IMR-90 (cell line): ENCODE measurements at regions not wholly inside any gene's neighbourhood (a gene's known extent, or its start where the extent isn't known, plus 50 kb on each side); places are given as distances from the start of the nearest gene placed in this dataset.

Experiments
- ATAC-seq: fragments of 200-7000 bp; cut with Tn5 transposase; 2 replicates; pipeline ENCODE4 v1.9.1; 2020; ENCODE audit warnings: low read depth, mild to moderate bottlenecking, moderate library complexity
- BruUV-seq: library from RNA; stranded (reverse); fragments of 400-500 nt; replicated peaks from 2 replicates; lab custom pipeline; 2021; lab: Mats Ljungman, UMichigan
- CTCF ChIA-PET: fragments of 300-600 bp; formaldehyde crosslinking; extraction: SDS; loops from one replicate; lab custom pipeline; 2021; ENCODE audit warnings: antibody characterized with exemption; lab: Yijun Ruan, JAX
- POLR2A ChIA-PET: fragments of 300-600 bp; sonication (Branson Sonifier 250); formaldehyde crosslinking; loops from one replicate; lab custom pipeline; 2022; ENCODE audit warnings: antibody characterized with exemption; ENCODE audit not compliant: unreplicated experiment; lab: Charles Lee
- DNase-seq: peaks from one replicate; pipeline ENCODE4 v3.0.0; 2013
- H2AFZ ChIP-seq: replicated peaks from 2 replicates; pipeline ENCODE3; 2013; ENCODE audit warnings: low read length, mild to moderate bottlenecking; ENCODE audit not compliant: poor library complexity
- H2AK5ac ChIP-seq: 2 replicates; pipeline ENCODE4 v1.6.1; 2013; ENCODE audit warnings: low read depth, low read length, inconsistent platforms
- H2AK9ac ChIP-seq: replicated peaks from 2 replicates; pipeline ENCODE3; 2013; ENCODE audit warnings: mild to moderate bottlenecking, low read depth, low read length, moderate library complexity; ENCODE audit not compliant: poor library complexity
- H2BK120ac ChIP-seq: 2 replicates; pipeline ENCODE4 v1.6.1; 2013; ENCODE audit warnings: low read depth, low read length, inconsistent platforms
- H2BK15ac ChIP-seq: 3 replicates; pipeline ENCODE4 v1.6.1; 2013; ENCODE audit warnings: low read depth, low read length, inconsistent platforms
- H2BK20ac ChIP-seq: 2 replicates; pipeline ENCODE4 v1.6.1; 2013; ENCODE audit warnings: low read depth, mild to moderate bottlenecking, inconsistent platforms, low read length, moderate library complexity
- H2BK5ac ChIP-seq: 2 replicates; pipeline ENCODE4 v1.6.1; 2013; ENCODE audit warnings: mild to moderate bottlenecking, low read depth, low read length, inconsistent platforms; ENCODE audit not compliant: poor library complexity, severe bottlenecking
- H3K14ac ChIP-seq: replicated peaks from 2 replicates; pipeline ENCODE4 v1.6.1; 2013; ENCODE audit warnings: low read depth, low read length, inconsistent platforms
- H3K18ac ChIP-seq: 2 replicates; pipeline ENCODE4 v1.6.1; 2013; ENCODE audit warnings: low read depth, low read length, control low read depth
- H3K23ac ChIP-seq: 2 replicates; pipeline ENCODE4 v1.6.1; 2013; ENCODE audit warnings: low read depth, low read length, inconsistent platforms
- H3K27ac ChIP-seq: 2 replicates; pipeline ENCODE4 v1.5.1; 2013; ENCODE audit warnings: mild to moderate bottlenecking, control low read depth, low read length; ENCODE audit not compliant: insufficient read depth
- H3K27me3 ChIP-seq: 2 replicates; pipeline ENCODE4 v1.6.1; 2013; ENCODE audit warnings: low read length; ENCODE audit not compliant: control insufficient read depth, insufficient read depth
- H3K36me3 ChIP-seq: 2 replicates; pipeline ENCODE4 v1.6.1; 2013; ENCODE audit warnings: low read length, mixed read lengths; ENCODE audit not compliant: control insufficient read depth, insufficient read depth
- H3K4ac ChIP-seq: 2 replicates; pipeline ENCODE4 v1.6.1; 2013; ENCODE audit warnings: low read depth, low read length, inconsistent platforms
- H3K4me1 ChIP-seq: 2 replicates; pipeline ENCODE4 v1.6.1; 2013; ENCODE audit warnings: low read length, mixed read lengths; ENCODE audit not compliant: control insufficient read depth, insufficient read depth
- H3K4me2 ChIP-seq: 2 replicates; pipeline ENCODE4 v1.6.1; 2013; ENCODE audit warnings: low read depth, mild to moderate bottlenecking, control low read depth, low read length, moderate library complexity
- H3K4me3 ChIP-seq: 2 replicates; pipeline ENCODE4 v1.5.1; 2013; ENCODE audit warnings: low read depth, mild to moderate bottlenecking, control low read depth, low read length, moderate library complexity; ENCODE audit not compliant: insufficient read depth
- H3K56ac ChIP-seq: 2 replicates; pipeline ENCODE4 v1.6.1; 2013; ENCODE audit warnings: low read length, inconsistent platforms; ENCODE audit not compliant: insufficient read depth; ENCODE audit errors: extremely low read depth
- H3K79me1 ChIP-seq, 2 experiments: 2 replicates each; pipeline ENCODE4 v1.6.1; 2013; ENCODE audit warnings: low read length in 2 of 2, inconsistent platforms in 1 of 2, low read depth in 1 of 2
- H3K9ac ChIP-seq: 2 replicates; pipeline ENCODE4 v1.6.1; 2013; ENCODE audit warnings: low read depth, low read length, control low read depth
- H3K9me1 ChIP-seq: 2 replicates; pipeline ENCODE4 v1.6.1; 2013; ENCODE audit warnings: low read length, inconsistent platforms; ENCODE audit not compliant: insufficient read depth
- H3K9me3 ChIP-seq: 2 replicates; pipeline ENCODE4 v1.6.1; 2013; ENCODE audit warnings: low read length; ENCODE audit not compliant: control insufficient read depth, insufficient read depth
- H4K20me1 ChIP-seq: 2 replicates; pipeline ENCODE4 v1.6.1; 2013; ENCODE audit warnings: low read length, inconsistent platforms; ENCODE audit not compliant: insufficient read depth
- H4K5ac ChIP-seq: 2 replicates; pipeline ENCODE4 v1.6.1; 2013; ENCODE audit warnings: mild to moderate bottlenecking, low read depth, low read length, control low read depth
- H4K8ac ChIP-seq, 2 experiments: 2 replicates each; pipeline ENCODE4 v1.6.1; 2013; ENCODE audit warnings: low read depth in 2 of 2, low read length in 2 of 2, control low read depth in 1 of 2, inconsistent platforms in 1 of 2
- H4K91ac ChIP-seq: 2 replicates; pipeline ENCODE4 v1.6.1; 2013; ENCODE audit warnings: low read depth, low read length, inconsistent platforms; ENCODE audit not compliant: insufficient read depth
- BHLHE40 ChIP-seq: fragments of 150-350 bp; IDR thresholded peaks from 2 replicates; pipeline ENCODE4 v1.6.1; 2016; ENCODE audit warnings: mild to moderate bottlenecking, low read depth, low read length
- CEBPB ChIP-seq: IDR thresholded peaks from 2 replicates; pipeline ENCODE4 v1.6.1; 2012; ENCODE audit warnings: low read depth, low read length, improper control_type of control experiment
- CHD1 ChIP-seq: IDR thresholded peaks from 2 replicates; pipeline ENCODE4 v1.6.1; 2012; ENCODE audit warnings: low read depth, low read length, improper control_type of control experiment
- FOS ChIP-seq: fragments of 150-350 bp; IDR thresholded peaks from 2 replicates; pipeline ENCODE4 v1.6.1; 2016; ENCODE audit warnings: low read depth, low read length
- MAFK ChIP-seq: IDR thresholded peaks from 2 replicates; pipeline ENCODE4 v1.6.1; 2012; ENCODE audit warnings: low read depth, low read length, improper control_type of control experiment
- MAZ ChIP-seq: IDR thresholded peaks from 2 replicates; pipeline ENCODE4 v1.6.1; 2012; ENCODE audit warnings: low read depth, mild to moderate bottlenecking, low read length, improper control_type of control experiment, moderate library complexity, borderline replicate concordance
- MXI1 ChIP-seq: IDR thresholded peaks from 2 replicates; pipeline ENCODE4 v1.6.1; 2012; ENCODE audit warnings: low read depth, mild to moderate bottlenecking, low read length, moderate library complexity, borderline replicate concordance
- NFE2L2 ChIP-seq: fragments of 150-350 bp; IDR thresholded peaks from 2 replicates; pipeline ENCODE4 v1.6.1; 2016; ENCODE audit warnings: low read depth, mild to moderate bottlenecking, low read length
- POLR2A ChIP-seq: IDR thresholded peaks from 2 replicates; pipeline ENCODE4 v1.6.1; 2012; ENCODE audit warnings: mild to moderate bottlenecking, low read depth, low read length
- RAD21 ChIP-seq: IDR thresholded peaks from 2 replicates; pipeline ENCODE4 v1.6.1; 2012; ENCODE audit warnings: low read length, improper control_type of control experiment
- RCOR1 ChIP-seq: IDR thresholded peaks from 2 replicates; pipeline ENCODE4 v1.6.1; 2012; ENCODE audit warnings: mild to moderate bottlenecking, low read length, improper control_type of control experiment; ENCODE audit not compliant: insufficient replicate concordance
- RFX5 ChIP-seq: IDR thresholded peaks from 2 replicates; pipeline ENCODE4 v1.8.0; 2012; ENCODE audit warnings: low read depth, mild to moderate bottlenecking, low read length, moderate library complexity
- SMC3 ChIP-seq: fragments of 150-350 bp; IDR thresholded peaks from 2 replicates; pipeline ENCODE4 v1.6.1; 2016; ENCODE audit warnings: low read depth, mild to moderate bottlenecking, antibody characterized with exemption, low read length, moderate library complexity
- USF2 ChIP-seq: fragments of 150-350 bp; IDR thresholded peaks from 2 replicates; pipeline ENCODE4 v1.6.1; 2017; ENCODE audit warnings: mild to moderate bottlenecking, antibody characterized with exemption, low read length, low read depth
- WGBS, 2 experiments: methylation state at CpG; one replicate each; pipeline versions ENCODE4 v1.1.5 to v1.1.7; 2013; ENCODE audit warnings: missing lambda C conversion rate in 2 of 2; ENCODE audit not compliant: insufficient read length in 1 of 2; ENCODE audit errors: extremely low coverage in 2 of 2; 5-methylcytosine and 5-hydroxymethylcytosine counted together
- dilution Hi-C: fragments of 300-500 bp; cut with HindIII; formaldehyde crosslinking; loops from one replicate; pipeline ENCODE4 v1.14.3; 2018; ENCODE audit warnings: low sequenced_read_pairs; ENCODE audit not compliant: unreplicated experiment
- in situ Hi-C: fragments of 300-500 bp; cut with MboI; formaldehyde crosslinking; loops from 3 replicates; pipeline ENCODE4 v1.14.3; 2019; ENCODE audit warnings: low sequenced_read_pairs, inconsistent platforms, mixed read lengths
- intact Hi-C: fragments of 100-400 bp; cut with micrococcal nuclease; formaldehyde crosslinking; loops from 2 replicates; pipeline ENCODE4 v1.10.0; 2022
- TF ChIP-seq, protein P1 (sequence below): fragments of 150-350 bp; IDR thresholded peaks from 2 replicates; pipeline ENCODE4 v1.6.1; 2016; ENCODE audit warnings: low read depth, mild to moderate bottlenecking, low read length, moderate library complexity, borderline replicate concordance
- TF ChIP-seq, protein P2 (sequence below): conservative IDR thresholded peaks from 2 replicates; pipeline ENCODE4 v1.5.1; 2012; ENCODE audit warnings: mild to moderate bottlenecking, low read depth, low read length, improper control_type of control experiment

- ATAC-seq (no peak), DNase-seq (no peak)
- TF ChIP-seq MAZ (no peak), SMC3 (no peak), NFE2L2 (no peak), RCOR1 (no peak), FOS (no peak), CEBPB (no peak), RFX5 (no peak), MAFK (no peak), USF2 (no peak), BHLHE40 (no peak), MXI1 (no peak), CHD1 (no peak), POLR2A (no peak), RAD21 (no peak)
- TF ChIP-seq, protein P1, sequence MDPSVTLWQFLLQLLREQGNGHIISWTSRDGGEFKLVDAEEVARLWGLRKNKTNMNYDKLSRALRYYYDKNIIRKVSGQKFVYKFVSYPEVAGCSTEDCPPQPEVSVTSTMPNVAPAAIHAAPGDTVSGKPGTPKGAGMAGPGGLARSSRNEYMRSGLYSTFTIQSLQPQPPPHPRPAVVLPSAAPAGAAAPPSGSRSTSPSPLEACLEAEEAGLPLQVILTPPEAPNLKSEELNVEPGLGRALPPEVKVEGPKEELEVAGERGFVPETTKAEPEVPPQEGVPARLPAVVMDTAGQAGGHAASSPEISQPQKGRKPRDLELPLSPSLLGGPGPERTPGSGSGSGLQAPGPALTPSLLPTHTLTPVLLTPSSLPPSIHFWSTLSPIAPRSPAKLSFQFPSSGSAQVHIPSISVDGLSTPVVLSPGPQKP: no peak
- TF ChIP-seq, protein P2, sequence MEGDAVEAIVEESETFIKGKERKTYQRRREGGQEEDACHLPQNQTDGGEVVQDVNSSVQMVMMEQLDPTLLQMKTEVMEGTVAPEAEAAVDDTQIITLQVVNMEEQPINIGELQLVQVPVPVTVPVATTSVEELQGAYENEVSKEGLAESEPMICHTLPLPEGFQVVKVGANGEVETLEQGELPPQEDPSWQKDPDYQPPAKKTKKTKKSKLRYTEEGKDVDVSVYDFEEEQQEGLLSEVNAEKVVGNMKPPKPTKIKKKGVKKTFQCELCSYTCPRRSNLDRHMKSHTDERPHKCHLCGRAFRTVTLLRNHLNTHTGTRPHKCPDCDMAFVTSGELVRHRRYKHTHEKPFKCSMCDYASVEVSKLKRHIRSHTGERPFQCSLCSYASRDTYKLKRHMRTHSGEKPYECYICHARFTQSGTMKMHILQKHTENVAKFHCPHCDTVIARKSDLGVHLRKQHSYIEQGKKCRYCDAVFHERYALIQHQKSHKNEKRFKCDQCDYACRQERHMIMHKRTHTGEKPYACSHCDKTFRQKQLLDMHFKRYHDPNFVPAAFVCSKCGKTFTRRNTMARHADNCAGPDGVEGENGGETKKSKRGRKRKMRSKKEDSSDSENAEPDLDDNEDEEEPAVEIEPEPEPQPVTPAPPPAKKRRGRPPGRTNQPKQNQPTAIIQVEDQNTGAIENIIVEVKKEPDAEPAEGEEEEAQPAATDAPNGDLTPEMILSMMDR: no peak
- no peak overlapping the region for H2AK5ac ChIP-seq
- H3K9me1 ChIP-seq: no peaks in the 10 kb centered on the region
- no peaks in the 10 kb centered on the region for H3K27me3 ChIP-seq
- H3K9me3 ChIP-seq: peaks cover 22% of the 10 kb centered on the region
- H2BK20ac ChIP-seq: no peak overlapping the region
- H3K23ac ChIP-seq: no peak overlapping the region
- H2AFZ ChIP-seq: no peak overlapping the region
- H3K4me2 ChIP-seq: no peak overlapping the region
- H2BK5ac ChIP-seq: no peak overlapping the region
- BruUV-seq: no TSS peak
- in situ Hi-C loops: no loop called here
- POLR2A ChIA-PET: no interaction called here
- H3K9ac ChIP-seq: no peak overlapping the region
- dilution Hi-C loops: no loop called here
- WGBS, 2 experiments: 80% methylated on average over 1 of the region's 13 CpGs; no CpG with 5 or more reads in 1 of the 2 experiments
- no peak overlapping the region for H4K5ac ChIP-seq
- no peak overlapping the region for H3K14ac ChIP-seq
- H3K27ac ChIP-seq: no peak overlapping the region
- no peak overlapping the region for H3K56ac ChIP-seq
- H3K18ac ChIP-seq: no peak overlapping the region
- H4K20me1 ChIP-seq: no peaks in the 10 kb centered on the region
- no peak overlapping the region for H2AK9ac ChIP-seq
- H2BK15ac ChIP-seq: no peak overlapping the region
- CTCF ChIA-PET: no interaction called here
- H4K8ac ChIP-seq: no peak overlapping the region
- H3K79me1 ChIP-seq: no peaks in the 10 kb centered on the region
- intact Hi-C loops: no loop called here
- H3K36me3 ChIP-seq: no peaks in the 10 kb centered on the region
- no peak overlapping the region for H3K4me3 ChIP-seq
- no peak overlapping the region for H4K91ac ChIP-seq
- no peak overlapping the region for H2BK120ac ChIP-seq
- H3K4ac ChIP-seq: no peak overlapping the region
- H3K4me1 ChIP-seq: no peaks in the 10 kb centered on the region
These were observed 229.7 kb downstream of the ICE1 start for GRCh38 chr5:5652181-5652580.
